ENCODE measurements at regions not wholly inside any gene's neighbourhood (a gene's known extent, or its start where the extent isn't known, plus 50 kb on each side); places are given as distances from the start of the nearest gene placed in this dataset.

GRCh38 chr12:86929962-86930361 is 673.8 kb upstream of the MGAT4C start:
- ChIA-PET CTCF (no interaction called here), POLR2A (no interaction called here)
- DNase-seq (ENCODE audit: extremely low spot score): no peak
- no peak for TF ChIP-seq CTCF (IDR thresholded peaks at IDR 0.05; ENCODE audit: control extremely low read depth, extremely low read depth, low read depth, missing control alignments)

GRCh38 chr12:86917121-86917520 is 660.9 kb upstream of the MGAT4C start:
- DNase-seq (ENCODE audit: extremely low spot score): no peak
- ChIA-PET POLR2A (no interaction called here), CTCF (interaction anchor here (1.6 kb wide), 1 partner anchor 18 kb away, joined by 3 read pairs; no protein-coding TSS in a partner anchor)
- TF ChIP-seq CTCF (IDR thresholded peaks at IDR 0.05; ENCODE audit: control extremely low read depth, extremely low read depth, low read depth, missing control alignments): no peak

- ChIA-PET POLR2A (no interaction called here), CTCF (interaction anchor here (2.3 kb wide), 1 partner anchor 9 kb away, joined by 14 read pairs; no protein-coding TSS in a partner anchor)
- TF ChIP-seq CTCF (IDR thresholded peaks at IDR 0.05; ENCODE audit: control extremely low read depth, extremely low read depth, low read depth, missing control alignments): peak; percentile 17
- no peak for DNase-seq (ENCODE audit: extremely low spot score)
These were observed 658.5 kb upstream of the MGAT4C start for GRCh38 chr12:86914721-86915120.

GRCh38 chr12:86911973-86912372 is 655.8 kb upstream of the MGAT4C start:
- CTCF ChIA-PET: no interaction called here
- TF ChIP-seq CTCF (IDR thresholded peaks at IDR 0.05; ENCODE audit: control extremely low read depth, extremely low read depth, low read depth, missing control alignments): no peak
- DNase-seq (ENCODE audit: extremely low spot score): no peak
- POLR2A ChIA-PET: no interaction called here

GRCh38 chr12:86903159-86903558 is 647.0 kb upstream of the MGAT4C start:
- no peak for TF ChIP-seq CTCF (IDR thresholded peaks at IDR 0.05; ENCODE audit: control extremely low read depth, extremely low read depth, low read depth, missing control alignments)
- ChIA-PET CTCF (interaction anchor here (1.3 kb wide), 1 partner anchor 17 kb away, joined by 3 read pairs; no protein-coding TSS in a partner anchor), POLR2A (no interaction called here)
- no peak for DNase-seq (ENCODE audit: extremely low spot score)

- TF ChIP-seq CTCF (IDR thresholded peaks at IDR 0.05; ENCODE audit: control extremely low read depth, extremely low read depth, low read depth, missing control alignments): no peak
- ChIA-PET POLR2A (no interaction called here), CTCF (no interaction called here)
- DNase-seq (ENCODE audit: extremely low spot score): no peak
These were observed 604.6 kb upstream of the MGAT4C start for GRCh38 chr12:86860776-86861175.

GRCh38 chr12:86852451-86852850 is 596.3 kb upstream of the MGAT4C start:
- CTCF ChIA-PET: no interaction called here
- no peak for DNase-seq (ENCODE audit: extremely low spot score)
- no peak for TF ChIP-seq CTCF (IDR thresholded peaks at IDR 0.05; ENCODE audit: control extremely low read depth, extremely low read depth, low read depth, missing control alignments)
- POLR2A ChIA-PET: no interaction called here
